DND-41 (cell line): ENCODE measurements at regions not wholly inside any gene's neighbourhood (a gene's known extent, or its start where the extent isn't known, plus 50 kb on each side); places are given as distances from the start of the nearest gene placed in this dataset.

ENCODE experiments used
- CTCF ChIP-seq: IDR thresholded peaks from 2 replicates; pipeline ENCODE4 v1.5.1; 2012; ENCODE audit warnings: borderline replicate concordance, low read length, moderate library complexity, mild to moderate bottlenecking; ENCODE audit not compliant: poor library complexity, severe bottlenecking; ENCODE audit errors: extremely low read depth
- EZH2 ChIP-seq: IDR thresholded peaks from 3 replicates; pipeline ENCODE4 v1.6.1; 2012; ENCODE audit warnings: borderline replicate concordance, low read depth, mild to moderate bottlenecking, moderate library complexity, low read length, inconsistent platforms; ENCODE audit not compliant: severe bottlenecking

DNA sequence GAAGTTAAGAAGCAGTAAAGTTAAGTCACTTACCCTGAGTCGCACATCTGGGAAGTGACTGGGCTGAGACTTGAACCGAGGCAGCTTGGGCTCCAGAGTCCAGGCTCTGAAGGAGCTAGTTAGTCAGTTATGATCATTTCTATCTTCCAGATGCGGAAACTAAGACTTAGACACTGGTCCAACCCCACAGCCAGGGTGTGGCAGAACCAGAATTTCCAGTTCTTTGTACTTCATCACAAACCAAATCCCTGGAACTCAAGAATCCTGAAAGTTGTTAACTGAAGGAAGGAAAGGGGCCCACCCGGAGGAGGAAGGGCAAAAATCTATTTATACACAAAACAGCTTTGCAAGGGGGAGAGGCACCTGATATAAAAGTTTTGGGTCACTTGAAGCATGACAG is 389.9 kb downstream of the SHQ1 start:
- TF ChIP-seq CTCF (no peak), EZH2 (no peak)
